ENCODE measurements at regions not wholly inside any gene's neighbourhood (a gene's known extent, or its start where the extent isn't known, plus 50 kb on each side); places are given as distances from the start of the nearest gene placed in this dataset.

DNA sequence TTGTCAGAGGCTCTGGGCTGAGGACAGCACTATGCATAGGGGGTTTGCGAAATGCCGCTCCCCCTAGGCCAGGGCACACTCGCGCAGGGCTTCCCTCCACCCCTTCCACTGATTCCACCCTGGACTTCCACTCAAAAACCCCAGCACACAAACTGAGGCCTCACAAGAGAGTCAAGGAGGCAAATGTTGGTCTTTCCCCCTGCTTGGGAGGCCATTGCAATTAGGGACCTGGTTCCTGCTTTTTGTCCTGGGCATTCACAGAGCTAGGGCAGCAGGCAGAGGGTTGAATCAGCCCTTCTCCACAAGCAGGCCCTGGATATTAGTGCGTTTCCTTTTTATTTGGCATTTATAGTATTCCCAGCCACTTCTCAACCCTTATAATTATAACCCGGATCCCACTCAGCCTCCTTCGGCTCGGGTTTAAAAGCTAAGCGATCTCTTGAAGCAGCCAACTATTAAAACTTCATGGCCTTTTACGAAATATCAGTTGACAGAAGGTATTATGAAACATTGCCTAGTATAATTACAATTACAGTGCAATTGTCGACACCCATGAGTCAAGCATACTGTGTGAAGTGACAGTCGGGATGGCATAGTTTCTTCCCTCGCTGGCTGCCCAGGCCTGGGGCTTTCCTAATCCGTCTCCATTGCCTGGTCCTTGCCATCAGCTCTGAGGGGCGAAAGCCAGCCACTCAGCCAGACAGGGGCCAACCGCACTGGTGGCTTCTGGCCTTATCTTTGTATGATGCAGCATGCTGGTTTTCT lies 285.5 kb upstream of the MAP3K1 start:
- H3K9ac ChIP-seq (ENCODE audit: low read length), result no peak overlapping the region

DNA sequence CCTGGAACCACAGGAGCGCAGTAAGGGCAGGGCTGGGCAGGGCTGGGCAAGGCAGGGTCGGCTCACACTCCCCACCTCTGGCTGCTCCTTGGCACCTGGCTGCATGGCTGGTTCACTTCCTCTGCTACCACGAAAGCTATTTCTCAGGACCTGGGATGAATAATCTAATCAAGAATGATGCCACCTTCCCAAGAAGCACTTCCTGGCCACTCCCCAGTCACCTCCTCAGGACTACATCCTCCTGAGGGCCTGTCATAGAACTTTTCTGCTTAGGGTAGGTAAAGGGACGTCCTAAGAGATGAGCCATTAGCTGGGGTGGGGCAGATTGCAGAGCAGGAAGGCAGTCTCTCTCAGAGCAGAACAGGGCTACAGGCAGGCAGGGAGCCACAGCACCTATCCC lies 288.2 kb upstream of the MAP3K1 start:
- Histone ChIP-seq H3K9ac (ENCODE audit: low read length) (no peak overlapping the region), H3K79me2 (replicated peaks; ENCODE audit: insufficient read depth, low read length) (no peaks in the 10 kb centered on the region), H3K4me3 (ENCODE audit: low read length) (no peak overlapping the region), H3K4me2 (ENCODE audit: low read length) (no peak overlapping the region), H3K27me3 (ENCODE audit: insufficient read depth, low read depth, low read length) (no peaks in the 10 kb centered on the region), H4K20me1 (ENCODE audit: insufficient read depth) (no peaks in the 10 kb centered on the region), H3K36me3 (ENCODE audit: insufficient read depth, low read length) (no peaks in the 10 kb centered on the region), H3K27ac (ENCODE audit: low read length) (no peak overlapping the region), H3F3A (ENCODE audit: insufficient read depth, low read length, poor library complexity, severe bottlenecking) (no peaks in the 10 kb centered on the region), H3K9me2 (ENCODE audit: insufficient read depth, low read length) (no peaks in the 10 kb centered on the region), H2AFZ (ENCODE audit: low read depth, low read length) (no peak overlapping the region), H3K9me3 (ENCODE audit: low read length) (no peaks in the 10 kb centered on the region)
- TF ChIP-seq RAD21 (conservative IDR thresholded peaks at IDR 0.05) (no peak), POLR2AphosphoS5 (IDR thresholded peaks at IDR 0.05) (no peak), SMC3 (conservative IDR thresholded peaks at IDR 0.05; ENCODE audit: poor library complexity) (no peak), MXI1 (conservative IDR thresholded peaks at IDR 0.05; ENCODE audit: poor library complexity, severe bottlenecking) (no peak), EP300 (conservative IDR thresholded peaks at IDR 0.05; ENCODE audit: poor library complexity, severe bottlenecking) (no peak), EZH2 (IDR thresholded peaks at IDR 0.05; ENCODE audit: borderline replicate concordance, insufficient read depth, low read length, poor library complexity, severe bottlenecking) (no peak), TAF1 (IDR thresholded peaks at IDR 0.05; ENCODE audit: low read depth) (no peak)
- TF ChIP-seq, protein P1, sequence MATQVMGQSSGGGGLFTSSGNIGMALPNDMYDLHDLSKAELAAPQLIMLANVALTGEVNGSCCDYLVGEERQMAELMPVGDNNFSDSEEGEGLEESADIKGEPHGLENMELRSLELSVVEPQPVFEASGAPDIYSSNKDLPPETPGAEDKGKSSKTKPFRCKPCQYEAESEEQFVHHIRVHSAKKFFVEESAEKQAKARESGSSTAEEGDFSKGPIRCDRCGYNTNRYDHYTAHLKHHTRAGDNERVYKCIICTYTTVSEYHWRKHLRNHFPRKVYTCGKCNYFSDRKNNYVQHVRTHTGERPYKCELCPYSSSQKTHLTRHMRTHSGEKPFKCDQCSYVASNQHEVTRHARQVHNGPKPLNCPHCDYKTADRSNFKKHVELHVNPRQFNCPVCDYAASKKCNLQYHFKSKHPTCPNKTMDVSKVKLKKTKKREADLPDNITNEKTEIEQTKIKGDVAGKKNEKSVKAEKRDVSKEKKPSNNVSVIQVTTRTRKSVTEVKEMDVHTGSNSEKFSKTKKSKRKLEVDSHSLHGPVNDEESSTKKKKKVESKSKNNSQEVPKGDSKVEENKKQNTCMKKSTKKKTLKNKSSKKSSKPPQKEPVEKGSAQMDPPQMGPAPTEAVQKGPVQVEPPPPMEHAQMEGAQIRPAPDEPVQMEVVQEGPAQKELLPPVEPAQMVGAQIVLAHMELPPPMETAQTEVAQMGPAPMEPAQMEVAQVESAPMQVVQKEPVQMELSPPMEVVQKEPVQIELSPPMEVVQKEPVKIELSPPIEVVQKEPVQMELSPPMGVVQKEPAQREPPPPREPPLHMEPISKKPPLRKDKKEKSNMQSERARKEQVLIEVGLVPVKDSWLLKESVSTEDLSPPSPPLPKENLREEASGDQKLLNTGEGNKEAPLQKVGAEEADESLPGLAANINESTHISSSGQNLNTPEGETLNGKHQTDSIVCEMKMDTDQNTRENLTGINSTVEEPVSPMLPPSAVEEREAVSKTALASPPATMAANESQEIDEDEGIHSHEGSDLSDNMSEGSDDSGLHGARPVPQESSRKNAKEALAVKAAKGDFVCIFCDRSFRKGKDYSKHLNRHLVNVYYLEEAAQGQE (IDR thresholded peaks at IDR 0.05; ENCODE audit: borderline replicate concordance), result no peak
- TF ChIP-seq, protein P2, sequence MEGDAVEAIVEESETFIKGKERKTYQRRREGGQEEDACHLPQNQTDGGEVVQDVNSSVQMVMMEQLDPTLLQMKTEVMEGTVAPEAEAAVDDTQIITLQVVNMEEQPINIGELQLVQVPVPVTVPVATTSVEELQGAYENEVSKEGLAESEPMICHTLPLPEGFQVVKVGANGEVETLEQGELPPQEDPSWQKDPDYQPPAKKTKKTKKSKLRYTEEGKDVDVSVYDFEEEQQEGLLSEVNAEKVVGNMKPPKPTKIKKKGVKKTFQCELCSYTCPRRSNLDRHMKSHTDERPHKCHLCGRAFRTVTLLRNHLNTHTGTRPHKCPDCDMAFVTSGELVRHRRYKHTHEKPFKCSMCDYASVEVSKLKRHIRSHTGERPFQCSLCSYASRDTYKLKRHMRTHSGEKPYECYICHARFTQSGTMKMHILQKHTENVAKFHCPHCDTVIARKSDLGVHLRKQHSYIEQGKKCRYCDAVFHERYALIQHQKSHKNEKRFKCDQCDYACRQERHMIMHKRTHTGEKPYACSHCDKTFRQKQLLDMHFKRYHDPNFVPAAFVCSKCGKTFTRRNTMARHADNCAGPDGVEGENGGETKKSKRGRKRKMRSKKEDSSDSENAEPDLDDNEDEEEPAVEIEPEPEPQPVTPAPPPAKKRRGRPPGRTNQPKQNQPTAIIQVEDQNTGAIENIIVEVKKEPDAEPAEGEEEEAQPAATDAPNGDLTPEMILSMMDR (IDR thresholded peaks at IDR 0.05; ENCODE audit: poor library complexity, severe bottlenecking), result no peak

More for the DNA sequence above, 285.5 kb upstream of the MAP3K1 start:
- Histone ChIP-seq H3F3A (ENCODE audit: insufficient read depth, low read length, poor library complexity, severe bottlenecking) (no peaks in the 10 kb centered on the region), H3K27ac (ENCODE audit: low read length) (no peak overlapping the region), H3K9me3 (ENCODE audit: low read length) (no peaks in the 10 kb centered on the region), H3K79me2 (replicated peaks; ENCODE audit: insufficient read depth, low read length) (no peaks in the 10 kb centered on the region), H3K27me3 (ENCODE audit: insufficient read depth, low read depth, low read length) (no peaks in the 10 kb centered on the region), H2AFZ (ENCODE audit: low read depth, low read length) (no peak overlapping the region), H3K9me2 (ENCODE audit: insufficient read depth, low read length) (no peaks in the 10 kb centered on the region), H3K36me3 (ENCODE audit: insufficient read depth, low read length) (no peaks in the 10 kb centered on the region), H4K20me1 (ENCODE audit: insufficient read depth) (no peaks in the 10 kb centered on the region), H3K4me2 (ENCODE audit: low read length) (no peak overlapping the region), H3K4me3 (ENCODE audit: low read length) (no peak overlapping the region)
- no peak for TF ChIP-seq MXI1 (conservative IDR thresholded peaks at IDR 0.05; ENCODE audit: poor library complexity, severe bottlenecking)
- no peak for TF ChIP-seq POLR2AphosphoS5 (IDR thresholded peaks at IDR 0.05)
- no peak for TF ChIP-seq EZH2 (IDR thresholded peaks at IDR 0.05; ENCODE audit: borderline replicate concordance, insufficient read depth, low read length, poor library complexity, severe bottlenecking)
- TF ChIP-seq, protein P1 (IDR thresholded peaks at IDR 0.05; ENCODE audit: borderline replicate concordance), result no peak
- no peak for TF ChIP-seq RAD21 (conservative IDR thresholded peaks at IDR 0.05)
- TF ChIP-seq TAF1 (IDR thresholded peaks at IDR 0.05; ENCODE audit: low read depth), result no peak
- TF ChIP-seq SMC3 (conservative IDR thresholded peaks at IDR 0.05; ENCODE audit: poor library complexity), result no peak
- TF ChIP-seq, protein P2 (IDR thresholded peaks at IDR 0.05; ENCODE audit: poor library complexity, severe bottlenecking), result no peak
- TF ChIP-seq EP300 (conservative IDR thresholded peaks at IDR 0.05; ENCODE audit: poor library complexity, severe bottlenecking), result no peak
